ENCODE measurements at regions not wholly inside any gene's neighbourhood (a gene's known extent, or its start where the extent isn't known, plus 50 kb on each side); places are given as distances from the start of the nearest gene placed in this dataset.

DNA sequence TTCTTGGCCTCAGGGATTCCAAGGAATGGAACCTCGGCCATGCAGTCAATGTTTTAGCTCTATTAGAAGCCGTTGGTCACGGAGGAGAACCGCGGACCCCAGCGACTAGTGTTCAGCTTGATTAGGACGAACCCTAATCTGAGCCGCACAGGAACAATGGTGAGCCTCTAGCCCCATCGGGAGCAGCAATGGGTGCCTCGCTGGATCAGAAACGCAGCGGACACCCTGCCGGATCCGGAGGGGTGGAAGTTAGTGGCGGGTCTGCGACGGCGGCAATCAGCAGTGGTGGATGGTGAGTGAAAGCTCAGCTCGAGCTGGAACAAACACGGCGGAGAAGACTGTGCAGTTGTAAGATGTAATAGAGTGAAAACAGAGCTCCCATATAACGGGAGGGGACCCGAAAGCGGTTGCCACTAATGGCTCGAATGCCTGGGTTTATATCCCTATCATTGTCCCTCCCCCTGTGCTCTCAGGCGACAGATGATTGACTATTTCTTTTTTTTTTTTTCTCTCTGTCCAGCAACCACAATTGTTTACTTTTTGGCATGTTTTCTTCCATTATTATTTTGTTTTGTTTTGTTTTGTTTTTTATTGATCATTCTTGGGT, 127.7 kb downstream of the ZNF664 start:
- TF ChIP-seq, protein P1, sequence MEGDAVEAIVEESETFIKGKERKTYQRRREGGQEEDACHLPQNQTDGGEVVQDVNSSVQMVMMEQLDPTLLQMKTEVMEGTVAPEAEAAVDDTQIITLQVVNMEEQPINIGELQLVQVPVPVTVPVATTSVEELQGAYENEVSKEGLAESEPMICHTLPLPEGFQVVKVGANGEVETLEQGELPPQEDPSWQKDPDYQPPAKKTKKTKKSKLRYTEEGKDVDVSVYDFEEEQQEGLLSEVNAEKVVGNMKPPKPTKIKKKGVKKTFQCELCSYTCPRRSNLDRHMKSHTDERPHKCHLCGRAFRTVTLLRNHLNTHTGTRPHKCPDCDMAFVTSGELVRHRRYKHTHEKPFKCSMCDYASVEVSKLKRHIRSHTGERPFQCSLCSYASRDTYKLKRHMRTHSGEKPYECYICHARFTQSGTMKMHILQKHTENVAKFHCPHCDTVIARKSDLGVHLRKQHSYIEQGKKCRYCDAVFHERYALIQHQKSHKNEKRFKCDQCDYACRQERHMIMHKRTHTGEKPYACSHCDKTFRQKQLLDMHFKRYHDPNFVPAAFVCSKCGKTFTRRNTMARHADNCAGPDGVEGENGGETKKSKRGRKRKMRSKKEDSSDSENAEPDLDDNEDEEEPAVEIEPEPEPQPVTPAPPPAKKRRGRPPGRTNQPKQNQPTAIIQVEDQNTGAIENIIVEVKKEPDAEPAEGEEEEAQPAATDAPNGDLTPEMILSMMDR (IDR thresholded peaks at IDR 0.05; ENCODE audit: insufficient read depth, low read depth, low read length): no peak
- no peak for TF ChIP-seq EZH2 (IDR thresholded peaks at IDR 0.05; ENCODE audit: insufficient read depth, low read length)
